ENCODE measurements at regions not wholly inside any gene's neighbourhood (a gene's known extent, or its start where the extent isn't known, plus 50 kb on each side); places are given as distances from the start of the nearest gene placed in this dataset.
"Not testable (repeated sequence)": the region's sequence is repeated elsewhere in the genome, so short reads cannot be mapped to it uniquely, and the experiment has no call there.

- no peak for DNase-seq
Measured at GRCh38 chr2:175599966-175600831, 401.9 kb downstream of the LNPK start.

- DNase-seq, result no peak
Measured at GRCh38 chr2:175597286-175597685, 404.8 kb downstream of the LNPK start.

- no peak for DNase-seq
Measured at GRCh38 chr2:175595139-175595538, 406.9 kb downstream of the LNPK start.

- not testable (repeated sequence) for DNase-seq
Measured at GRCh38 chr2:175593686-175594525, 408.2 kb downstream of the LNPK start.

- not testable (repeated sequence) for DNase-seq
Measured at GRCh38 chr2:175588213-175588612, 406.7 kb upstream of the ATP5MC3 start.

GRCh38 chr2:175585496-175585895 is 404.0 kb upstream of the ATP5MC3 start:
- no peak for DNase-seq

- no peak for DNase-seq
Measured at GRCh38 chr2:175580652-175581051, 399.1 kb upstream of the ATP5MC3 start.

GRCh38 chr2:175579646-175580045 is 398.1 kb upstream of the ATP5MC3 start:
- DNase-seq, result no peak

- DNase-seq, result no peak
Measured at GRCh38 chr2:175577368-175577970, 396.0 kb upstream of the ATP5MC3 start.

GRCh38 chr2:175576875-175577274 is 395.4 kb upstream of the ATP5MC3 start:
- no peak for DNase-seq

- DNase-seq, result no peak
Measured at GRCh38 chr2:175576270-175576669, 394.8 kb upstream of the ATP5MC3 start.

GRCh38 chr2:175575346-175576258 is 394.1 kb upstream of the ATP5MC3 start:
- no peak for DNase-seq

- DNase-seq, result no peak
Measured at GRCh38 chr2:175574069-175574468, 392.6 kb upstream of the ATP5MC3 start.

GRCh38 chr2:175571078-175571653 is 389.7 kb upstream of the ATP5MC3 start:
- DNase-seq, result no peak

- DNase-seq, result no peak
Measured at GRCh38 chr2:175568109-175568730, 386.7 kb upstream of the ATP5MC3 start.

GRCh38 chr2:175567435-175568061 is 386.0 kb upstream of the ATP5MC3 start:
- no peak for DNase-seq

- DNase-seq, result no peak
Measured at GRCh38 chr2:175560521-175561169, 379.1 kb upstream of the ATP5MC3 start.

- DNase-seq, result no peak
Measured at GRCh38 chr2:175559613-175560012, 378.1 kb upstream of the ATP5MC3 start.

- DNase-seq, result no peak
Measured at GRCh38 chr2:175557810-175558377, 376.4 kb upstream of the ATP5MC3 start.

- DNase-seq, result no peak
Measured at GRCh38 chr2:175553910-175554309, 372.4 kb upstream of the ATP5MC3 start.

Data from stimulated activated CD4-positive, alpha-beta T cell treated with anti-CD3 and anti-CD28 coated beads, Interleukin-2, amount 100 ng/mL, for 24 hours (primary cell).